Neural cell (in vitro differentiated cells): ENCODE measurements at regions not wholly inside any gene's neighbourhood (a gene's known extent, or its start where the extent isn't known, plus 50 kb on each side); places are given as distances from the start of the nearest gene placed in this dataset.

Source experiments
- CTCF ChIP-seq: fragments of 450-650 bp; IDR thresholded peaks from 2 replicates; pipeline ENCODE4 v1.5.1; 2014; ENCODE audit warnings: antibody characterized with exemption, mild to moderate bottlenecking, moderate library complexity; ENCODE audit not compliant: poor library complexity, severe bottlenecking
- EZH2 ChIP-seq: fragments of 200-600, 300-800 bp; shearing (Covaris generic), sonication (generic); IDR thresholded peaks from 2 replicates; pipeline ENCODE4 v1.6.1; 2014; ENCODE audit warnings: antibody characterized with exemption, low read length, borderline replicate concordance, mild to moderate bottlenecking; ENCODE audit not compliant: insufficient read depth, poor library complexity, severe bottlenecking
- MXI1 ChIP-seq: fragments of 450-650 bp; conservative IDR thresholded peaks from 2 replicates; pipeline ENCODE4 v1.6.1; 2014; ENCODE audit warnings: antibody characterized with exemption, mild to moderate bottlenecking; ENCODE audit not compliant: poor library complexity, severe bottlenecking
- POLR2AphosphoS5 ChIP-seq: IDR thresholded peaks from 2 replicates; pipeline ENCODE4 v1.6.1; 2012
- RAD21 ChIP-seq: fragments of 450-650 bp; conservative IDR thresholded peaks from 2 replicates; pipeline ENCODE4 v1.6.1; 2014; ENCODE audit warnings: antibody characterized with exemption, mild to moderate bottlenecking, moderate library complexity
- SMC3 ChIP-seq: fragments of 450-650 bp; conservative IDR thresholded peaks from 2 replicates; pipeline ENCODE4 v1.6.1; 2014; ENCODE audit warnings: antibody characterized with exemption, mild to moderate bottlenecking, moderate library complexity; ENCODE audit not compliant: poor library complexity
- TAF1 ChIP-seq: IDR thresholded peaks from 2 replicates; pipeline ENCODE4 v1.6.1; 2012; ENCODE audit warnings: low read depth
- TF ChIP-seq, protein P1 (sequence below): IDR thresholded peaks from 2 replicates; pipeline ENCODE4 v1.6.1; 2012; ENCODE audit warnings: borderline replicate concordance

DNA sequence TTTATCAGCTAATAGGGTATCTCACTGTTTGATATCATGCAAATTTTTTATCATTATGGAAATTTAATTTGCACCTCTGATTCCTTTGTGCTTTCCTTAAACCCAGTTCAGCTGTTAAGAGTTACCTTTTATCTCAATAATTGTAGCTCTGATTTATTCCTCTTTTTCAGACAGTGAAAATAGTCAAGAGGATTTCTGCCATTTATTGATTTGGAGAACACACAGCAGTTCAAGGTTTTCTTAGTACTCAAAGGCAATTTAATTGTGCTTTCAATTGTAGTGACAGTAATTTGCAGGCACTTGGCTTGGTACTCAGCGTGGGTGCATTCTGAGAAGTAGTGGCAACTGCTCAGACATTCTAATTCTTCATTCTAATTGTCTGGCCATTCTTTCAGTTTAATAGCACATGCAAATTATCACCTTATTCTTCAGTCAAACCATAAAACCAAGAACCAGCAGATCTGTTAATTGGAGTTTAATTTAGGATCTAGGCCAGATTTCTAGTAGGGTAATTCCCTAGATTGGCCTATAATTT, 709.3 kb downstream of the RPS29 start:
- TF ChIP-seq MXI1 (no peak), EZH2 (no peak), CTCF (no peak), RAD21 (no peak), POLR2AphosphoS5 (peak; percentile 43), SMC3 (no peak), TAF1 (no peak)
- TF ChIP-seq, protein P1, sequence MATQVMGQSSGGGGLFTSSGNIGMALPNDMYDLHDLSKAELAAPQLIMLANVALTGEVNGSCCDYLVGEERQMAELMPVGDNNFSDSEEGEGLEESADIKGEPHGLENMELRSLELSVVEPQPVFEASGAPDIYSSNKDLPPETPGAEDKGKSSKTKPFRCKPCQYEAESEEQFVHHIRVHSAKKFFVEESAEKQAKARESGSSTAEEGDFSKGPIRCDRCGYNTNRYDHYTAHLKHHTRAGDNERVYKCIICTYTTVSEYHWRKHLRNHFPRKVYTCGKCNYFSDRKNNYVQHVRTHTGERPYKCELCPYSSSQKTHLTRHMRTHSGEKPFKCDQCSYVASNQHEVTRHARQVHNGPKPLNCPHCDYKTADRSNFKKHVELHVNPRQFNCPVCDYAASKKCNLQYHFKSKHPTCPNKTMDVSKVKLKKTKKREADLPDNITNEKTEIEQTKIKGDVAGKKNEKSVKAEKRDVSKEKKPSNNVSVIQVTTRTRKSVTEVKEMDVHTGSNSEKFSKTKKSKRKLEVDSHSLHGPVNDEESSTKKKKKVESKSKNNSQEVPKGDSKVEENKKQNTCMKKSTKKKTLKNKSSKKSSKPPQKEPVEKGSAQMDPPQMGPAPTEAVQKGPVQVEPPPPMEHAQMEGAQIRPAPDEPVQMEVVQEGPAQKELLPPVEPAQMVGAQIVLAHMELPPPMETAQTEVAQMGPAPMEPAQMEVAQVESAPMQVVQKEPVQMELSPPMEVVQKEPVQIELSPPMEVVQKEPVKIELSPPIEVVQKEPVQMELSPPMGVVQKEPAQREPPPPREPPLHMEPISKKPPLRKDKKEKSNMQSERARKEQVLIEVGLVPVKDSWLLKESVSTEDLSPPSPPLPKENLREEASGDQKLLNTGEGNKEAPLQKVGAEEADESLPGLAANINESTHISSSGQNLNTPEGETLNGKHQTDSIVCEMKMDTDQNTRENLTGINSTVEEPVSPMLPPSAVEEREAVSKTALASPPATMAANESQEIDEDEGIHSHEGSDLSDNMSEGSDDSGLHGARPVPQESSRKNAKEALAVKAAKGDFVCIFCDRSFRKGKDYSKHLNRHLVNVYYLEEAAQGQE: no peak
